ENCODE measurements at regions not wholly inside any gene's neighbourhood (a gene's known extent, or its start where the extent isn't known, plus 50 kb on each side); places are given as distances from the start of the nearest gene placed in this dataset.
"Not testable (repeated sequence)": the region's sequence is repeated elsewhere in the genome, so short reads cannot be mapped to it uniquely, and the experiment has no call there.

- no peak overlapping the region for H3K4me3 ChIP-seq (replicated peaks; ENCODE audit: low read depth, low read length)
- DNase-seq (ENCODE audit: low read depth) = no peak
- TF ChIP-seq, protein P1, sequence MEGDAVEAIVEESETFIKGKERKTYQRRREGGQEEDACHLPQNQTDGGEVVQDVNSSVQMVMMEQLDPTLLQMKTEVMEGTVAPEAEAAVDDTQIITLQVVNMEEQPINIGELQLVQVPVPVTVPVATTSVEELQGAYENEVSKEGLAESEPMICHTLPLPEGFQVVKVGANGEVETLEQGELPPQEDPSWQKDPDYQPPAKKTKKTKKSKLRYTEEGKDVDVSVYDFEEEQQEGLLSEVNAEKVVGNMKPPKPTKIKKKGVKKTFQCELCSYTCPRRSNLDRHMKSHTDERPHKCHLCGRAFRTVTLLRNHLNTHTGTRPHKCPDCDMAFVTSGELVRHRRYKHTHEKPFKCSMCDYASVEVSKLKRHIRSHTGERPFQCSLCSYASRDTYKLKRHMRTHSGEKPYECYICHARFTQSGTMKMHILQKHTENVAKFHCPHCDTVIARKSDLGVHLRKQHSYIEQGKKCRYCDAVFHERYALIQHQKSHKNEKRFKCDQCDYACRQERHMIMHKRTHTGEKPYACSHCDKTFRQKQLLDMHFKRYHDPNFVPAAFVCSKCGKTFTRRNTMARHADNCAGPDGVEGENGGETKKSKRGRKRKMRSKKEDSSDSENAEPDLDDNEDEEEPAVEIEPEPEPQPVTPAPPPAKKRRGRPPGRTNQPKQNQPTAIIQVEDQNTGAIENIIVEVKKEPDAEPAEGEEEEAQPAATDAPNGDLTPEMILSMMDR (IDR thresholded peaks at IDR 0.05; ENCODE audit: low read length, missing control alignments) = no peak
These were observed 144.5 kb downstream of the PSAT1 start for GRCh38 chr9:78441396-78441795.

GRCh38 chr9:78441822-78442431 is 145.0 kb downstream of the PSAT1 start:
- H3K4me3 ChIP-seq (replicated peaks; ENCODE audit: low read depth, low read length) = no peak overlapping the region
- TF ChIP-seq, protein P1 (IDR thresholded peaks at IDR 0.05; ENCODE audit: low read length, missing control alignments) = no peak
- no peak for DNase-seq (ENCODE audit: low read depth)

- not testable (repeated sequence) for DNase-seq (ENCODE audit: low read depth); H3K4me3 ChIP-seq (replicated peaks; ENCODE audit: low read depth, low read length)
These were observed 145.7 kb downstream of the PSAT1 start for GRCh38 chr9:78442577-78442976.

- H3K4me3 ChIP-seq (replicated peaks; ENCODE audit: low read depth, low read length) = no peak overlapping the region
- no peak for DNase-seq (ENCODE audit: low read depth)
- TF ChIP-seq, protein P1 (IDR thresholded peaks at IDR 0.05; ENCODE audit: low read length, missing control alignments) = no peak
These were observed 147.0 kb downstream of the PSAT1 start for GRCh38 chr9:78443946-78444345.

DNA sequence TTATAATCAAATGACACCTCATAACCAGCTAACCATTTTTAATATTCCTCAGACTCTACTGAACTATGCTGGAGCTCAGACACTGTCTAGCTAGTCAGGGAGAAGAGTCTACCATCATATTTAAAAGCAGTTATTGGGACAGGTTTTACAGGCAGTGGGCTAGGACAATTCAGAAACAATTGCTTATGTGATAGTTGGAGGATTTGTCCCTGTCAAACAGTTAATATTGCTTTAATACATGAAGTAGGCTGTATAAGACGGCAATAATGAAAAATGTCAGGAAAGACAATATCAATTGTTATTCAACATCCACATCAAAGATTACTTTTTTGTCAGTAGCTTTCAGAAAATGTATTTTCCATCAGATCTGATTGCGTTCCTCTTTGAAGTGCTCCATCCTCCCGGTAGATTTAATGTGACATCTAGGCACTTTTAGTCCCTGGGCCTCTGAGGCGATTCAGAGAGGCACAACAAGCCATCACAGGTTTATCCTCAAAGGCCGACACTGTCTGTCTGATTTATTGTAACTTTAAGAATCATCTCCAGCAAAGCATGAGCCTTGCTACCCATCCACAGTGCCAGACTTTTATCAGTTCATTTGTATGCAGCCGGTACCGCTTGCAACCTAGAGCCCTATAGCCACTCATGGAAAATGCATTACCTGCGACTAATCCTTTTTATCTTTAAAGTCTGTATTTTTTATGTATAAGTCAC is 152.2 kb downstream of the PSAT1 start:
- DNase-seq (ENCODE audit: low read depth) = no peak
- no peak overlapping the region for H3K4me3 ChIP-seq (replicated peaks; ENCODE audit: low read depth, low read length)
- TF ChIP-seq, protein P1 (IDR thresholded peaks at IDR 0.05; ENCODE audit: low read length, missing control alignments) = no peak

GRCh38 chr9:78453450-78453849 is 156.5 kb downstream of the PSAT1 start:
- H3K4me3 ChIP-seq (replicated peaks; ENCODE audit: low read depth, low read length) = no peak overlapping the region
- DNase-seq (ENCODE audit: low read depth) = no peak
- TF ChIP-seq, protein P1 (IDR thresholded peaks at IDR 0.05; ENCODE audit: low read length, missing control alignments) = no peak

- H3K4me3 ChIP-seq (replicated peaks; ENCODE audit: low read depth, low read length) = no peak overlapping the region
- DNase-seq (ENCODE audit: low read depth) = no peak
- TF ChIP-seq, protein P1 (IDR thresholded peaks at IDR 0.05; ENCODE audit: low read length, missing control alignments) = no peak
These were observed 165.7 kb downstream of the PSAT1 start for GRCh38 chr9:78462611-78463010.

Data from fibroblast of pulmonary artery (primary cell).